Neural cell (in vitro differentiated cells): ENCODE measurements at regions not wholly inside any gene's neighbourhood (a gene's known extent, or its start where the extent isn't known, plus 50 kb on each side); places are given as distances from the start of the nearest gene placed in this dataset.

Source experiments
- H2AFZ ChIP-seq: fragments of 200-600, 300-800 bp; sonication (generic), shearing (Covaris generic); 2 replicates; pipeline ENCODE4 v1.6.0; 2014; ENCODE audit warnings: low read depth, mild to moderate bottlenecking, antibody characterized with exemption, low read length, moderate library complexity
- H3F3A ChIP-seq: fragments of 200-600 bp; shearing (Covaris generic); 2 replicates; pipeline ENCODE4 v1.6.1; 2016; ENCODE audit warnings: mild to moderate bottlenecking, moderate library complexity, mixed read lengths, antibody characterized with exemption, low read length; ENCODE audit not compliant: insufficient read depth, poor library complexity, severe bottlenecking
- H3K27ac ChIP-seq: fragments of 200-600, 300-800 bp; sonication (generic), shearing (Covaris generic); 2 replicates; pipeline ENCODE4 v1.5.1; 2014; ENCODE audit warnings: mild to moderate bottlenecking, low read length, moderate library complexity
- H3K27me3 ChIP-seq: fragments of 300-800, 200-600 bp; sonication (generic), shearing (Covaris generic); 2 replicates; pipeline ENCODE4 v1.6.0; 2014; ENCODE audit warnings: mild to moderate bottlenecking, low read depth, low read length, moderate library complexity; ENCODE audit not compliant: insufficient read depth
- H3K36me3 ChIP-seq: fragments of 300-800, 200-600 bp; sonication (generic), shearing (Covaris generic); 2 replicates; pipeline ENCODE4 v1.5.1; 2014; ENCODE audit warnings: mild to moderate bottlenecking, antibody characterized with exemption, low read length, moderate library complexity; ENCODE audit not compliant: insufficient read depth
- H3K4me2 ChIP-seq: fragments of 300-800, 200-600 bp; sonication (generic), shearing (Covaris generic); 2 replicates; pipeline ENCODE4 v1.6.0; 2014; ENCODE audit warnings: mild to moderate bottlenecking, low read length
- H3K4me3 ChIP-seq: fragments of 300-800, 200-600 bp; sonication (generic), shearing (Covaris generic); 2 replicates; pipeline ENCODE4 v1.5.1; 2014; ENCODE audit warnings: mild to moderate bottlenecking, low read length, moderate library complexity
- H3K79me2 ChIP-seq: fragments of 200-600 bp; shearing (Covaris generic); replicated peaks from 2 replicates; pipeline ENCODE4 v1.6.0; 2014; ENCODE audit warnings: mild to moderate bottlenecking, low read length, moderate library complexity; ENCODE audit not compliant: insufficient read depth
- H3K9ac ChIP-seq: fragments of 300-800, 200-600 bp; sonication (generic), shearing (Covaris generic); 2 replicates; pipeline ENCODE4 v1.6.1; 2016; ENCODE audit warnings: mild to moderate bottlenecking, low read length, mixed read lengths
- H3K9me2 ChIP-seq: fragments of 200-600 bp; shearing (Covaris generic); 2 replicates; pipeline ENCODE4 v1.6.1; 2016; ENCODE audit warnings: mild to moderate bottlenecking, low read length, mixed read lengths; ENCODE audit not compliant: insufficient read depth
- H3K9me3 ChIP-seq: fragments of 200-600, 300-800 bp; sonication (generic), shearing (Covaris generic); 2 replicates; pipeline ENCODE4 v1.6.1; 2016; ENCODE audit warnings: mild to moderate bottlenecking, mixed run types, low read length, moderate library complexity, mixed read lengths
- H4K20me1 ChIP-seq: fragments of 200-600 bp; shearing (Covaris generic); 2 replicates; pipeline ENCODE4 v1.6.1; 2016; ENCODE audit warnings: mild to moderate bottlenecking, mixed run types; ENCODE audit not compliant: insufficient read depth
- CTCF ChIP-seq: fragments of 450-650 bp; IDR thresholded peaks from 2 replicates; pipeline ENCODE4 v1.5.1; 2014; ENCODE audit warnings: antibody characterized with exemption, mild to moderate bottlenecking, moderate library complexity; ENCODE audit not compliant: poor library complexity, severe bottlenecking
- EP300 ChIP-seq: fragments of 450-650 bp; conservative IDR thresholded peaks from 2 replicates; pipeline ENCODE4 v1.6.1; 2014; ENCODE audit warnings: antibody characterized with exemption, mild to moderate bottlenecking, moderate library complexity; ENCODE audit not compliant: poor library complexity, severe bottlenecking
- EZH2 ChIP-seq: fragments of 200-600, 300-800 bp; shearing (Covaris generic), sonication (generic); IDR thresholded peaks from 2 replicates; pipeline ENCODE4 v1.6.1; 2014; ENCODE audit warnings: antibody characterized with exemption, low read length, borderline replicate concordance, mild to moderate bottlenecking; ENCODE audit not compliant: insufficient read depth, poor library complexity, severe bottlenecking
- MXI1 ChIP-seq: fragments of 450-650 bp; conservative IDR thresholded peaks from 2 replicates; pipeline ENCODE4 v1.6.1; 2014; ENCODE audit warnings: antibody characterized with exemption, mild to moderate bottlenecking; ENCODE audit not compliant: poor library complexity, severe bottlenecking
- POLR2AphosphoS5 ChIP-seq: IDR thresholded peaks from 2 replicates; pipeline ENCODE4 v1.6.1; 2012
- RAD21 ChIP-seq: fragments of 450-650 bp; conservative IDR thresholded peaks from 2 replicates; pipeline ENCODE4 v1.6.1; 2014; ENCODE audit warnings: antibody characterized with exemption, mild to moderate bottlenecking, moderate library complexity
- REST ChIP-seq: IDR thresholded peaks from 2 replicates; pipeline ENCODE4 v1.6.1; 2012; ENCODE audit warnings: borderline replicate concordance
- SMC3 ChIP-seq: fragments of 450-650 bp; conservative IDR thresholded peaks from 2 replicates; pipeline ENCODE4 v1.6.1; 2014; ENCODE audit warnings: antibody characterized with exemption, mild to moderate bottlenecking, moderate library complexity; ENCODE audit not compliant: poor library complexity
- TAF1 ChIP-seq: IDR thresholded peaks from 2 replicates; pipeline ENCODE4 v1.6.1; 2012; ENCODE audit warnings: low read depth

- no peak overlapping the region for H3K9ac ChIP-seq
- no peaks in the 10 kb centered on the region for H3K79me2 ChIP-seq
- H3F3A ChIP-seq = no peaks in the 10 kb centered on the region
- H3K36me3 ChIP-seq = no peaks in the 10 kb centered on the region
- no peaks in the 10 kb centered on the region for H3K9me3 ChIP-seq
- no peak overlapping the region for H2AFZ ChIP-seq
- no peak overlapping the region for H3K4me2 ChIP-seq
- H4K20me1 ChIP-seq = no peaks in the 10 kb centered on the region
- H3K9me2 ChIP-seq = no peaks in the 10 kb centered on the region
- no peak overlapping the region for H3K4me3 ChIP-seq
- H3K27ac ChIP-seq = no peak overlapping the region
- TF ChIP-seq CTCF (no peak), REST (no peak), SMC3 (no peak), RAD21 (no peak), EZH2 (no peak), TAF1 (no peak), MXI1 (no peak), POLR2AphosphoS5 (no peak), EP300 (no peak)
- H3K27me3 ChIP-seq = no peaks in the 10 kb centered on the region
Measured at GRCh38 chr1:212500351-212500750, 67.6 kb downstream of the NENF start.

DNA sequence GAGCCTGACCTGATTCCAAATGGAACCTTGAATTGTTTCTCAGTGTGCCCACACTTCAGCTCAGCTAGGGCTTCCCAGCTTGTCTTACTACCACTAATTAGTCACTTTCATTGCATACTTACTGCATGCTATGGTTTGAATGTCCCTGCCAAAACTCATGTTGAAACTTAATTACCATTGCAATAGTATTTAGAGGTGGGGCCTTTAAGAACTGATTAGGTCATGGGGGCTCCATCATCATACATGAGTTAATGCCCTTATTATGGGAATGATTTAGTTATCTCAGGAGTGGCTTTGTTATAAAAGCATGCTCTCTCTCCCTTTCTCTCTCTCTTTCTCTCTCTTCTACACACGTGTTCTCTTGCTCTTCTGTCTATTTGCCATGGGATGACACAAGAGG lies 68.3 kb downstream of the NENF start:
- Histone ChIP-seq H3K4me3 (no peak overlapping the region), H2AFZ (no peak overlapping the region), H3K9me2 (no peaks in the 10 kb centered on the region), H4K20me1 (no peaks in the 10 kb centered on the region), H3K27ac (no peak overlapping the region), H3K27me3 (no peaks in the 10 kb centered on the region), H3K9ac (no peak overlapping the region), H3K9me3 (no peaks in the 10 kb centered on the region), H3K4me2 (no peak overlapping the region), H3K79me2 (no peaks in the 10 kb centered on the region), H3F3A (no peaks in the 10 kb centered on the region), H3K36me3 (no peaks in the 10 kb centered on the region)
- TF ChIP-seq SMC3 = no peak
- no peak for TF ChIP-seq CTCF
- TF ChIP-seq POLR2AphosphoS5 = no peak
- no peak for TF ChIP-seq MXI1
- no peak for TF ChIP-seq REST
- TF ChIP-seq EZH2 = no peak
- no peak for TF ChIP-seq TAF1
- TF ChIP-seq RAD21 = no peak
- TF ChIP-seq EP300 = no peak
